ENCODE measurements at regions not wholly inside any gene's neighbourhood (a gene's known extent, or its start where the extent isn't known, plus 50 kb on each side); places are given as distances from the start of the nearest gene placed in this dataset.

DNA sequence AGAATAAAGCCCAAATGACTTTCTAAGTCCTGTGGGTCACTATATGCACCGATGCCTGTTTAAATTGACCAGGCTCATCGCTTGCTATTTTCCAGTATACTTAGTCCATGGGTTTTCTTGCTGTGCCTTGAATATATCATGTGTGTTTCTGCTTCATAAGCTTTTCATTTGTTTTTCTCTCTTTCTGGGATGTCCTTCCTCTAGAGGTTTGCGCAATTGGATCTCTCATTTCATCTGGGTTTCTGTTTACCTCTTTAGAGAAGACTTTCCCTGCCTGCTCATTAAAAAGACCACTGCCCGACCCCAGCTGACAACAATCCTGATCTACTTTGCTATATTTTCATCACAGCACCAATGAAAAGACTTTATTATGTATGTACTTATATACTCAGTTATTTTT is 150.9 kb upstream of the CYRIA start:
- H3K9me2 ChIP-seq, result no peaks in the 10 kb centered on the region
- H3K4me3 ChIP-seq (ENCODE audit: low read depth in 2 of 2, low read length in 1 of 2), result no peak overlapping the region
- H3K4me1 ChIP-seq (ENCODE audit: control insufficient read depth in 1 of 2, insufficient read depth in 2 of 2, low read depth in 1 of 2, low read length in 1 of 2), result peaks cover 0 to under 1% of the 10 kb centered on the region in 2 experiments; a peak in 2 of 4 replicates
- H3K27ac ChIP-seq (ENCODE audit: low read depth in 2 of 2, low read length in 1 of 2), result no peak overlapping the region
- no peaks in the 10 kb centered on the region for H4K20me1 ChIP-seq (ENCODE audit: insufficient read depth)
- H3K9me3 ChIP-seq, result no peaks in the 10 kb centered on the region
- H2AFZ ChIP-seq (ENCODE audit: low read depth), result no peak overlapping the region
- TF ChIP-seq MXI1 (IDR thresholded peaks at IDR 0.05; ENCODE audit: low read depth, low read length) (no peak), MEF2A (IDR thresholded peaks at IDR 0.05; ENCODE audit: borderline replicate concordance, low read depth) (no peak), GABPA (IDR thresholded peaks at IDR 0.05; ENCODE audit: low read depth) (no peak), FOXJ3 (CRISPR knock-in tag; IDR thresholded peaks at IDR 0.05) (no peak), FOXM1 (IDR thresholded peaks at IDR 0.05; ENCODE audit: low read depth) (no peak), YY1 (IDR thresholded peaks at IDR 0.05; ENCODE audit: low read depth) (no peak), RXRA (IDR thresholded peaks at IDR 0.05; ENCODE audit: borderline replicate concordance, low read depth) (no peak)
- TF ChIP-seq, protein P1, sequence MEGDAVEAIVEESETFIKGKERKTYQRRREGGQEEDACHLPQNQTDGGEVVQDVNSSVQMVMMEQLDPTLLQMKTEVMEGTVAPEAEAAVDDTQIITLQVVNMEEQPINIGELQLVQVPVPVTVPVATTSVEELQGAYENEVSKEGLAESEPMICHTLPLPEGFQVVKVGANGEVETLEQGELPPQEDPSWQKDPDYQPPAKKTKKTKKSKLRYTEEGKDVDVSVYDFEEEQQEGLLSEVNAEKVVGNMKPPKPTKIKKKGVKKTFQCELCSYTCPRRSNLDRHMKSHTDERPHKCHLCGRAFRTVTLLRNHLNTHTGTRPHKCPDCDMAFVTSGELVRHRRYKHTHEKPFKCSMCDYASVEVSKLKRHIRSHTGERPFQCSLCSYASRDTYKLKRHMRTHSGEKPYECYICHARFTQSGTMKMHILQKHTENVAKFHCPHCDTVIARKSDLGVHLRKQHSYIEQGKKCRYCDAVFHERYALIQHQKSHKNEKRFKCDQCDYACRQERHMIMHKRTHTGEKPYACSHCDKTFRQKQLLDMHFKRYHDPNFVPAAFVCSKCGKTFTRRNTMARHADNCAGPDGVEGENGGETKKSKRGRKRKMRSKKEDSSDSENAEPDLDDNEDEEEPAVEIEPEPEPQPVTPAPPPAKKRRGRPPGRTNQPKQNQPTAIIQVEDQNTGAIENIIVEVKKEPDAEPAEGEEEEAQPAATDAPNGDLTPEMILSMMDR (IDR thresholded peaks at IDR 0.05), result no peak
- TF ChIP-seq, protein P2, sequence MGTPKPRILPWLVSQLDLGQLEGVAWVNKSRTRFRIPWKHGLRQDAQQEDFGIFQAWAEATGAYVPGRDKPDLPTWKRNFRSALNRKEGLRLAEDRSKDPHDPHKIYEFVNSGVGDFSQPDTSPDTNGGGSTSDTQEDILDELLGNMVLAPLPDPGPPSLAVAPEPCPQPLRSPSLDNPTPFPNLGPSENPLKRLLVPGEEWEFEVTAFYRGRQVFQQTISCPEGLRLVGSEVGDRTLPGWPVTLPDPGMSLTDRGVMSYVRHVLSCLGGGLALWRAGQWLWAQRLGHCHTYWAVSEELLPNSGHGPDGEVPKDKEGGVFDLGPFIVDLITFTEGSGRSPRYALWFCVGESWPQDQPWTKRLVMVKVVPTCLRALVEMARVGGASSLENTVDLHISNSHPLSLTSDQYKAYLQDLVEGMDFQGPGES (IDR thresholded peaks at IDR 0.05; ENCODE audit: low read depth, low read length), result no peak
- TF ChIP-seq, protein P3, sequence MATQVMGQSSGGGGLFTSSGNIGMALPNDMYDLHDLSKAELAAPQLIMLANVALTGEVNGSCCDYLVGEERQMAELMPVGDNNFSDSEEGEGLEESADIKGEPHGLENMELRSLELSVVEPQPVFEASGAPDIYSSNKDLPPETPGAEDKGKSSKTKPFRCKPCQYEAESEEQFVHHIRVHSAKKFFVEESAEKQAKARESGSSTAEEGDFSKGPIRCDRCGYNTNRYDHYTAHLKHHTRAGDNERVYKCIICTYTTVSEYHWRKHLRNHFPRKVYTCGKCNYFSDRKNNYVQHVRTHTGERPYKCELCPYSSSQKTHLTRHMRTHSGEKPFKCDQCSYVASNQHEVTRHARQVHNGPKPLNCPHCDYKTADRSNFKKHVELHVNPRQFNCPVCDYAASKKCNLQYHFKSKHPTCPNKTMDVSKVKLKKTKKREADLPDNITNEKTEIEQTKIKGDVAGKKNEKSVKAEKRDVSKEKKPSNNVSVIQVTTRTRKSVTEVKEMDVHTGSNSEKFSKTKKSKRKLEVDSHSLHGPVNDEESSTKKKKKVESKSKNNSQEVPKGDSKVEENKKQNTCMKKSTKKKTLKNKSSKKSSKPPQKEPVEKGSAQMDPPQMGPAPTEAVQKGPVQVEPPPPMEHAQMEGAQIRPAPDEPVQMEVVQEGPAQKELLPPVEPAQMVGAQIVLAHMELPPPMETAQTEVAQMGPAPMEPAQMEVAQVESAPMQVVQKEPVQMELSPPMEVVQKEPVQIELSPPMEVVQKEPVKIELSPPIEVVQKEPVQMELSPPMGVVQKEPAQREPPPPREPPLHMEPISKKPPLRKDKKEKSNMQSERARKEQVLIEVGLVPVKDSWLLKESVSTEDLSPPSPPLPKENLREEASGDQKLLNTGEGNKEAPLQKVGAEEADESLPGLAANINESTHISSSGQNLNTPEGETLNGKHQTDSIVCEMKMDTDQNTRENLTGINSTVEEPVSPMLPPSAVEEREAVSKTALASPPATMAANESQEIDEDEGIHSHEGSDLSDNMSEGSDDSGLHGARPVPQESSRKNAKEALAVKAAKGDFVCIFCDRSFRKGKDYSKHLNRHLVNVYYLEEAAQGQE (IDR thresholded peaks at IDR 0.05; ENCODE audit: low read depth, low read length), result no peak
- DNase-seq, result no peak
- no peaks in the 10 kb centered on the region for H3K36me3 ChIP-seq (replicated peaks in 1 of 2; ENCODE audit: control insufficient read depth in 1 of 2, insufficient read depth in 2 of 2, low read length in 1 of 2)
- no peak overlapping the region for H3K4me2 ChIP-seq
- ChIA-PET CTCF (no interaction called here), POLR2A (no interaction called here)
- H3K9ac ChIP-seq, result no peak overlapping the region
- no peaks in the 10 kb centered on the region for H3K27me3 ChIP-seq (ENCODE audit: insufficient read depth)
- H3K79me2 ChIP-seq (ENCODE audit: insufficient read depth), result no peaks in the 10 kb centered on the region
- WGBS (ENCODE audit: low lambda C conversion rate), result 36% methylated on average over 4 of the region's 4 CpGs
- H3F3A ChIP-seq (replicated peaks; ENCODE audit: insufficient read depth), result no peaks in the 10 kb centered on the region

DNA sequence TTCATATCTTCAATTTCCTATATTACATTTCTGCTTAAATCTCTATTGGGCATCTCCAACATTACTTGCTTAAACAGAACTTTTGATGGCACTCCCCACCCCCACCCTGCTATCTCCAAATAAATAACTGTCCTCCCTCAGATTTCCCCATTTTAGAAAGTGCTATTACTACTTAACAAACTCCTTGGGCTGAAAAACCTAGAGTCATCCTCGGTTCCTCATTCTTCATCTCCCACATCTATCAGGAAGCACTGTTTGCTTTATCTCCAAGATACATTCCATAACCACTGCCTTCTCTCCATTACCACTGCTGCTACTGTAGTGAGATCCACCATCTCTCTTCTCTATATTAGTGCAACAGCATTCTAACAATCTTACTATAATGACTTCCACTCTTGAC is 150.4 kb upstream of the CYRIA start:
- Histone ChIP-seq H3K4me1 (ENCODE audit: control insufficient read depth in 1 of 2, insufficient read depth in 2 of 2, low read depth in 1 of 2, low read length in 1 of 2) (no peaks in the 10 kb centered on the region), H3K27ac (ENCODE audit: low read depth in 2 of 2, low read length in 1 of 2) (no peak overlapping the region), H4K20me1 (ENCODE audit: insufficient read depth) (no peaks in the 10 kb centered on the region), H3F3A (replicated peaks; ENCODE audit: insufficient read depth) (no peaks in the 10 kb centered on the region), H3K27me3 (ENCODE audit: insufficient read depth) (no peaks in the 10 kb centered on the region), H3K9ac (no peak overlapping the region), H3K36me3 (replicated peaks in 1 of 2; ENCODE audit: control insufficient read depth in 1 of 2, insufficient read depth in 2 of 2, low read length in 1 of 2) (no peaks in the 10 kb centered on the region), H3K79me2 (ENCODE audit: insufficient read depth) (no peaks in the 10 kb centered on the region), H3K9me3 (no peaks in the 10 kb centered on the region), H3K4me2 (no peak overlapping the region), H2AFZ (ENCODE audit: low read depth) (no peak overlapping the region), H3K4me3 (ENCODE audit: low read depth in 2 of 2, low read length in 1 of 2) (no peak overlapping the region), H3K9me2 (no peaks in the 10 kb centered on the region)
- ChIA-PET CTCF (no interaction called here), POLR2A (no interaction called here)
- no peak for DNase-seq
- 8% methylated on average over 1 of the region's 1 CpG for WGBS (ENCODE audit: low lambda C conversion rate)
- TF ChIP-seq, protein P4, sequence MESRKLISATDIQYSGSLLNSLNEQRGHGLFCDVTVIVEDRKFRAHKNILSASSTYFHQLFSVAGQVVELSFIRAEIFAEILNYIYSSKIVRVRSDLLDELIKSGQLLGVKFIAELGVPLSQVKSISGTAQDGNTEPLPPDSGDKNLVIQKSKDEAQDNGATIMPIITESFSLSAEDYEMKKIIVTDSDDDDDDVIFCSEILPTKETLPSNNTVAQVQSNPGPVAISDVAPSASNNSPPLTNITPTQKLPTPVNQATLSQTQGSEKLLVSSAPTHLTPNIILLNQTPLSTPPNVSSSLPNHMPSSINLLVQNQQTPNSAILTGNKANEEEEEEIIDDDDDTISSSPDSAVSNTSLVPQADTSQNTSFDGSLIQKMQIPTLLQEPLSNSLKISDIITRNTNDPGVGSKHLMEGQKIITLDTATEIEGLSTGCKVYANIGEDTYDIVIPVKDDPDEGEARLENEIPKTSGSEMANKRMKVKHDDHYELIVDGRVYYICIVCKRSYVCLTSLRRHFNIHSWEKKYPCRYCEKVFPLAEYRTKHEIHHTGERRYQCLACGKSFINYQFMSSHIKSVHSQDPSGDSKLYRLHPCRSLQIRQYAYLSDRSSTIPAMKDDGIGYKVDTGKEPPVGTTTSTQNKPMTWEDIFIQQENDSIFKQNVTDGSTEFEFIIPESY (IDR thresholded peaks at IDR 0.05; ENCODE audit: borderline replicate concordance, low read depth), result no peak
- TF ChIP-seq, protein P5, sequence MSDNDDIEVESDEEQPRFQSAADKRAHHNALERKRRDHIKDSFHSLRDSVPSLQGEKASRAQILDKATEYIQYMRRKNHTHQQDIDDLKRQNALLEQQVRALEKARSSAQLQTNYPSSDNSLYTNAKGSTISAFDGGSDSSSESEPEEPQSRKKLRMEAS (IDR thresholded peaks at IDR 0.05; ENCODE audit: low read depth), result no peak
- TF ChIP-seq, protein P2 (IDR thresholded peaks at IDR 0.05; ENCODE audit: low read depth, low read length), result no peak
- TF ChIP-seq RCOR1 (IDR thresholded peaks at IDR 0.05; ENCODE audit: low read length), result no peak
- TF ChIP-seq TEAD4 (IDR thresholded peaks at IDR 0.05; ENCODE audit: borderline replicate concordance, insufficient read depth), result no peak
- TF ChIP-seq, protein P6, sequence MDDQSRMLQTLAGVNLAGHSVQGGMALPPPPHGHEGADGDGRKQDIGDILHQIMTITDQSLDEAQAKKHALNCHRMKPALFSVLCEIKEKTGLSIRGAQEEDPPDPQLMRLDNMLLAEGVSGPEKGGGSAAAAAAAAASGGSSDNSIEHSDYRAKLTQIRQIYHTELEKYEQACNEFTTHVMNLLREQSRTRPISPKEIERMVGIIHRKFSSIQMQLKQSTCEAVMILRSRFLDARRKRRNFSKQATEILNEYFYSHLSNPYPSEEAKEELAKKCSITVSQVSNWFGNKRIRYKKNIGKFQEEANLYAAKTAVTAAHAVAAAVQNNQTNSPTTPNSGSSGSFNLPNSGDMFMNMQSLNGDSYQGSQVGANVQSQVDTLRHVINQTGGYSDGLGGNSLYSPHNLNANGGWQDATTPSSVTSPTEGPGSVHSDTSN (IDR thresholded peaks at IDR 0.05), result no peak
- no peak for TF ChIP-seq ELF1 (IDR thresholded peaks at IDR 0.05)
